ENCODE measurements at regions not wholly inside any gene's neighbourhood (a gene's known extent, or its start where the extent isn't known, plus 50 kb on each side); places are given as distances from the start of the nearest gene placed in this dataset.

GRCh38 chr11:116466191-116466590 lies 306.6 kb downstream of the BUD13 start:
- Mint-ChIP-seq H3K27me3 (ENCODE audit: low read depth in 3 of 3) (peaks cover 3 to 11% (median 10%) of the 10 kb centered on the region in 3 donors), H3K27ac (no peak overlapping the region), H3K4me1 (no peaks in the 10 kb centered on the region), H3K36me3 (no peaks in the 10 kb centered on the region), H3K4me3 (no peak overlapping the region), H3K9me3 (peaks cover 0 to 3% (median 0%) of the 10 kb centered on the region in 7 donors)
- Histone ChIP-seq H3K36me3 (replicated peaks in 1 of 2; ENCODE audit: control insufficient read depth in 1 of 2, insufficient read depth in 2 of 2, low read length in 2 of 2) (no peaks in the 10 kb centered on the region), H3K4me2 (replicated peaks; ENCODE audit: extremely low read depth, low read length, poor library complexity, severe bottlenecking) (no peak overlapping the region), H3K9ac (ENCODE audit: insufficient read depth, low read length, poor library complexity, severe bottlenecking) (no peak overlapping the region), H3K27me3 (ENCODE audit: control insufficient read depth in 2 of 2, insufficient read depth in 2 of 2, low read length in 2 of 2) (peaks cover 0 to 2% of the 10 kb centered on the region in 2 donors), H3K4me3 (replicated peaks in 1 of 3; ENCODE audit: low read depth in 2 of 3, low read length in 3 of 3) (no peak overlapping the region), H3K27ac (ENCODE audit: low read depth in 1 of 2, low read length in 2 of 2) (no peak overlapping the region), H3K9me3 (replicated peaks in 1 of 2; ENCODE audit: control insufficient read depth in 1 of 2, insufficient read depth in 1 of 2, low read length in 2 of 2) (no peaks in the 10 kb centered on the region), H2AFZ (ENCODE audit: insufficient read depth, low read depth, low read length, poor library complexity, severe bottlenecking) (no peak overlapping the region), H3K79me2 (ENCODE audit: insufficient read depth, low read length) (no peaks in the 10 kb centered on the region), H3K4me1 (ENCODE audit: control insufficient read depth in 1 of 2, insufficient read depth in 2 of 2, low read length in 2 of 2) (no peaks in the 10 kb centered on the region), H4K20me1 (ENCODE audit: insufficient read depth, low read length) (no peaks in the 10 kb centered on the region)
- TF ChIP-seq CTCF (IDR thresholded peaks at IDR 0.05): no peak
- DNase-seq: no peak
- 94% methylated on average over 5 of the region's 6 CpGs for WGBS (ENCODE audit: insufficient coverage)
- intact Hi-C loops (cut with micrococcal nuclease): no loop called here

- H3K27ac Mint-ChIP-seq: no peak overlapping the region
- intact Hi-C loops (cut with micrococcal nuclease): no loop called here
- no peaks in the 10 kb centered on the region for H3K4me1 Mint-ChIP-seq
- Histone ChIP-seq H3K9ac (ENCODE audit: insufficient read depth, low read length, poor library complexity, severe bottlenecking) (no peak overlapping the region), H3K27ac (ENCODE audit: low read depth in 1 of 2, low read length in 2 of 2) (no peak overlapping the region), H3K79me2 (ENCODE audit: insufficient read depth, low read length) (no peaks in the 10 kb centered on the region), H4K20me1 (ENCODE audit: insufficient read depth, low read length) (no peaks in the 10 kb centered on the region), H3K36me3 (replicated peaks in 1 of 2; ENCODE audit: control insufficient read depth in 1 of 2, insufficient read depth in 2 of 2, low read length in 2 of 2) (no peaks in the 10 kb centered on the region), H3K4me3 (replicated peaks in 1 of 3; ENCODE audit: low read depth in 2 of 3, low read length in 3 of 3) (no peak overlapping the region), H3K27me3 (ENCODE audit: control insufficient read depth in 2 of 2, insufficient read depth in 2 of 2, low read length in 2 of 2) (peaks cover 0 to 2% of the 10 kb centered on the region in 2 donors), H3K9me3 (replicated peaks in 1 of 2; ENCODE audit: control insufficient read depth in 1 of 2, insufficient read depth in 1 of 2, low read length in 2 of 2) (no peaks in the 10 kb centered on the region), H3K4me2 (replicated peaks; ENCODE audit: extremely low read depth, low read length, poor library complexity, severe bottlenecking) (no peak overlapping the region), H2AFZ (ENCODE audit: insufficient read depth, low read depth, low read length, poor library complexity, severe bottlenecking) (no peak overlapping the region), H3K4me1 (ENCODE audit: control insufficient read depth in 1 of 2, insufficient read depth in 2 of 2, low read length in 2 of 2) (no peaks in the 10 kb centered on the region)
- 91% methylated on average over 4 of the region's 4 CpGs for WGBS (ENCODE audit: insufficient coverage)
- no peak for TF ChIP-seq CTCF (IDR thresholded peaks at IDR 0.05)
- DNase-seq: no peak
- no peaks in the 10 kb centered on the region for H3K36me3 Mint-ChIP-seq
- H3K9me3 Mint-ChIP-seq: peaks cover 0 to 2% (median 0%) of the 10 kb centered on the region in 7 donors
- peaks cover 3 to 11% (median 8%) of the 10 kb centered on the region in 3 donors for H3K27me3 Mint-ChIP-seq (ENCODE audit: low read depth in 3 of 3)
- no peak overlapping the region for H3K4me3 Mint-ChIP-seq
Observed at GRCh38 chr11:116465056-116465455, 307.7 kb downstream of the BUD13 start.

All from CD14-positive monocyte (primary cell).